ENCODE measurements at regions not wholly inside any gene's neighbourhood (a gene's known extent, or its start where the extent isn't known, plus 50 kb on each side); places are given as distances from the start of the nearest gene placed in this dataset.

DNA sequence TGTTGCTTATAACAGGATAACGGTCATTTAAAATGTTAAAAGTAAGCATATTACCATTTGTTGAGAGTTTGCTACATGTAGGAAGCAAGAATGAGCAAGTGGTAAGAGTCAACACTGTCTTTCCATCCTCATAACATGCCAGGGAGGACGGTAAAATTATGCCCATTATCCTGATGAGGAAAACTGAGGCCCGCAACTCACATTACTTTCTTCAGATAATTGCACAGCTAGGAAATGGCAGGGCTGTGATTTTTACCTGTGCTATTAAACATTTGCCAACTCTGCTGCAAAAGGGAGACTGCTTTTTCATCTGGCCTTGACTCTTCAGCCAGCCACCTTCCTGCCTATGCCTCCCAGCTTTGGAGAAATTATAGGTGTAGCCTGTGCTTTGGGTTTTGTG is 79.8 kb upstream of the BOD1 start:
- TF ChIP-seq, protein P1, sequence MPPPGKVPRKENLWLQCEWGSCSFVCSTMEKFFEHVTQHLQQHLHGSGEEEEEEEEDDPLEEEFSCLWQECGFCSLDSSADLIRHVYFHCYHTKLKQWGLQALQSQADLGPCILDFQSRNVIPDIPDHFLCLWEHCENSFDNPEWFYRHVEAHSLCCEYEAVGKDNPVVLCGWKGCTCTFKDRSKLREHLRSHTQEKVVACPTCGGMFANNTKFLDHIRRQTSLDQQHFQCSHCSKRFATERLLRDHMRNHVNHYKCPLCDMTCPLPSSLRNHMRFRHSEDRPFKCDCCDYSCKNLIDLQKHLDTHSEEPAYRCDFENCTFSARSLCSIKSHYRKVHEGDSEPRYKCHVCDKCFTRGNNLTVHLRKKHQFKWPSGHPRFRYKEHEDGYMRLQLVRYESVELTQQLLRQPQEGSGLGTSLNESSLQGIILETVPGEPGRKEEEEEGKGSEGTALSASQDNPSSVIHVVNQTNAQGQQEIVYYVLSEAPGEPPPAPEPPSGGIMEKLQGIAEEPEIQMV (tag; conservative IDR thresholded peaks at IDR 0.05; ENCODE audit: low read depth): no peak
- TF ChIP-seq ZNF76 (CRISPR knock-in tag; IDR thresholded peaks at IDR 0.05; ENCODE audit: borderline replicate concordance) (no peak), TCF7 (IDR thresholded peaks at IDR 0.05; ENCODE audit: borderline replicate concordance) (no peak), NCOA2 (IDR thresholded peaks at IDR 0.05; ENCODE audit: partially characterized antibody in 2 of 2) (no peak)
- TF ChIP-seq, protein P2, sequence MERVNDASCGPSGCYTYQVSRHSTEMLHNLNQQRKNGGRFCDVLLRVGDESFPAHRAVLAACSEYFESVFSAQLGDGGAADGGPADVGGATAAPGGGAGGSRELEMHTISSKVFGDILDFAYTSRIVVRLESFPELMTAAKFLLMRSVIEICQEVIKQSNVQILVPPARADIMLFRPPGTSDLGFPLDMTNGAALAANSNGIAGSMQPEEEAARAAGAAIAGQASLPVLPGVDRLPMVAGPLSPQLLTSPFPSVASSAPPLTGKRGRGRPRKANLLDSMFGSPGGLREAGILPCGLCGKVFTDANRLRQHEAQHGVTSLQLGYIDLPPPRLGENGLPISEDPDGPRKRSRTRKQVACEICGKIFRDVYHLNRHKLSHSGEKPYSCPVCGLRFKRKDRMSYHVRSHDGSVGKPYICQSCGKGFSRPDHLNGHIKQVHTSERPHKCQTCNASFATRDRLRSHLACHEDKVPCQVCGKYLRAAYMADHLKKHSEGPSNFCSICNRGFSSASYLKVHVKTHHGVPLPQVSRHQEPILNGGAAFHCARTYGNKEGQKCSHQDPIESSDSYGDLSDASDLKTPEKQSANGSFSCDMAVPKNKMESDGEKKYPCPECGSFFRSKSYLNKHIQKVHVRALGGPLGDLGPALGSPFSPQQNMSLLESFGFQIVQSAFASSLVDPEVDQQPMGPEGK (CRISPR knock-in tag; IDR thresholded peaks at IDR 0.05; ENCODE audit: borderline replicate concordance): no peak

Data from K562 (cell line).